ENCODE measurements at regions not wholly inside any gene's neighbourhood (a gene's known extent, or its start where the extent isn't known, plus 50 kb on each side); places are given as distances from the start of the nearest gene placed in this dataset.
"Not testable (repeated sequence)": the region's sequence is repeated elsewhere in the genome, so short reads cannot be mapped to it uniquely, and the experiment has no call there.

GRCh38 chr1:73009938-73010337, 727.6 kb upstream of the NEGR1 start:
- TF ChIP-seq CTCF (IDR thresholded peaks at IDR 0.05; ENCODE audit: insufficient read depth, low read length), result no peak
- no peak for DNase-seq (ENCODE audit: low read depth)
- H3K4me3 ChIP-seq (ENCODE audit: low read depth, low read length), result no peak overlapping the region

- H3K4me3 ChIP-seq (ENCODE audit: low read depth, low read length), result no peak overlapping the region
- TF ChIP-seq CTCF (IDR thresholded peaks at IDR 0.05; ENCODE audit: insufficient read depth, low read length), result no peak
- DNase-seq (ENCODE audit: low read depth), result no peak
Observed at GRCh38 chr1:73009311-73009710, 727.0 kb upstream of the NEGR1 start.

GRCh38 chr1:72997624-72998023, 715.3 kb upstream of the NEGR1 start:
- DNase-seq (ENCODE audit: low read depth), result no peak
- no peak for TF ChIP-seq CTCF (IDR thresholded peaks at IDR 0.05; ENCODE audit: insufficient read depth, low read length)
- no peak overlapping the region for H3K4me3 ChIP-seq (ENCODE audit: low read depth, low read length)

GRCh38 chr1:72997041-72997440, 714.7 kb upstream of the NEGR1 start:
- no peak overlapping the region for H3K4me3 ChIP-seq (ENCODE audit: low read depth, low read length)
- TF ChIP-seq CTCF (IDR thresholded peaks at IDR 0.05; ENCODE audit: insufficient read depth, low read length), result no peak
- DNase-seq (ENCODE audit: low read depth), result no peak

GRCh38 chr1:72987871-72988270, 705.5 kb upstream of the NEGR1 start:
- DNase-seq (ENCODE audit: low read depth); H3K4me3 ChIP-seq (ENCODE audit: low read depth, low read length): not testable (repeated sequence)

- H3K4me3 ChIP-seq (ENCODE audit: low read depth, low read length), result no peak overlapping the region
- no peak for TF ChIP-seq CTCF (IDR thresholded peaks at IDR 0.05; ENCODE audit: insufficient read depth, low read length)
- no peak for DNase-seq (ENCODE audit: low read depth)
Observed at GRCh38 chr1:72986591-72987290, 704.4 kb upstream of the NEGR1 start.

GRCh38 chr1:72985024-72985423, 702.7 kb upstream of the NEGR1 start:
- not testable (repeated sequence) for H3K4me3 ChIP-seq (ENCODE audit: low read depth, low read length); DNase-seq (ENCODE audit: low read depth)

GRCh38 chr1:72983011-72983410, 700.7 kb upstream of the NEGR1 start:
- not testable (repeated sequence) for DNase-seq (ENCODE audit: low read depth)

More at GRCh38 chr1:72983011-72983410, 700.7 kb upstream of the NEGR1 start:
- not testable (repeated sequence) for H3K4me3 ChIP-seq (ENCODE audit: low read depth, low read length)

Data from fibroblast of the aortic adventitia (primary cell).